B cell (primary cell): ENCODE measurements at regions not wholly inside any gene's neighbourhood (a gene's known extent, or its start where the extent isn't known, plus 50 kb on each side); places are given as distances from the start of the nearest gene placed in this dataset.

ENCODE experiments used
- ATAC-seq: fragments of 200-7000 bp; cut with Tn5 transposase; one replicate; pipeline ENCODE4 v1.10.0; 2021; ENCODE audit warnings: low read depth, mild to moderate bottlenecking, moderate number of reproducible peaks, moderate library complexity
- CTCF ChIA-PET: fragments of 350-600 bp; sonication (Branson Sonifier 250); formaldehyde crosslinking; loops from one replicate; lab custom pipeline; 2021; ENCODE audit warnings: antibody characterized with exemption, inconsistent platforms; lab: Charles Lee
- POLR2A ChIA-PET: fragments of 350-600 bp; sonication (Branson Sonifier 250); formaldehyde crosslinking; loops from one replicate; lab custom pipeline; 2021; ENCODE audit warnings: antibody characterized with exemption; lab: Charles Lee
- DNase-seq: peaks from one replicate; pipeline ENCODE4 v3.0.0; 2013
- H2AFZ ChIP-seq: 2 replicates; pipeline ENCODE4 v1.6.1; 2012; ENCODE audit warnings: mild to moderate bottlenecking, low read depth, low read length; ENCODE audit not compliant: insufficient read depth, poor library complexity, severe bottlenecking
- H3K27ac ChIP-seq, 2 donors: 1 replicate in 1 of 2; 2 replicates in 1 of 2; pipeline ENCODE4 v1.5.1; 2012 to 2013; ENCODE audit warnings: low read length in 2 of 2, mild to moderate bottlenecking in 2 of 2, moderate library complexity in 1 of 2
- H3K27me3 ChIP-seq, 4 experiments: fragments of 200-600 bp in 1 of 4; sonication (generic) in 1 of 4; replicated peaks in 1 of 4; 1 replicate in 2 of 4; 2 replicates in 2 of 4; pipeline versions ENCODE4 v1.6.1 to v1.7.0; 2013 to 2016; ENCODE audit warnings: low read length in 3 of 4, mild to moderate bottlenecking in 2 of 4, mixed read lengths in 1 of 4, moderate library complexity in 1 of 4; ENCODE audit not compliant: insufficient read depth in 4 of 4, control insufficient read depth in 3 of 4; ENCODE audit errors: control extremely low read depth in 1 of 4
- H3K36me3 ChIP-seq, 2 experiments: replicated peaks in 1 of 2; 1 replicate in 1 of 2; 2 replicates in 1 of 2; pipeline versions ENCODE4 v1.6.1 to v1.7.1; 2013; ENCODE audit warnings: low read length in 1 of 2; ENCODE audit not compliant: insufficient read depth in 2 of 2, control insufficient read depth in 1 of 2; ENCODE audit errors: control extremely low read depth in 1 of 2, extremely low read depth in 1 of 2
- H3K4me1 ChIP-seq, 2 donors: fragments of 200-600 bp in 1 of 2; sonication (generic) in 1 of 2; 1 replicate in 1 of 2; 2 replicates in 1 of 2; pipeline versions ENCODE4 v1.5.1 to v1.6.1; 2013 to 2017; ENCODE audit warnings: low read length in 2 of 2; ENCODE audit not compliant: control insufficient read depth in 2 of 2, insufficient read depth in 2 of 2
- H3K4me2 ChIP-seq: replicated peaks from 2 replicates; pipeline ENCODE3; 2012; ENCODE audit warnings: mild to moderate bottlenecking, low read depth, low read length; ENCODE audit not compliant: poor library complexity, severe bottlenecking
- H3K4me3 ChIP-seq, 5 experiments: fragments of 200-600 bp in 1 of 5; sonication (generic) in 1 of 5; 1 replicate in 3 of 5; 2 replicates in 2 of 5; pipeline versions ENCODE4 v1.5.1 to v1.7.0; 2011 to 2016; ENCODE audit warnings: low read length in 4 of 5, mild to moderate bottlenecking in 4 of 5, low read depth in 2 of 5, control low read depth in 1 of 5, moderate library complexity in 1 of 5; ENCODE audit not compliant: insufficient read depth in 1 of 5; ENCODE audit errors: control extremely low read depth in 1 of 5, extremely low read depth in 1 of 5
- H3K79me2 ChIP-seq: fragments of 200-600 bp; sonication (generic); one replicate; pipeline ENCODE4 v1.6.0; 2016; ENCODE audit warnings: low read length; ENCODE audit not compliant: control insufficient read depth, insufficient read depth
- H3K9ac ChIP-seq: fragments of 200-600 bp; sonication (generic); 2 replicates; pipeline ENCODE4 v1.6.1; 2017; ENCODE audit warnings: mild to moderate bottlenecking, low read length, moderate library complexity
- H3K9me3 ChIP-seq, 3 donors: one replicate each; pipeline versions ENCODE4 v1.6.1 to v1.7.1; 2013; ENCODE audit warnings: low read length in 2 of 3; ENCODE audit not compliant: control insufficient read depth in 2 of 3, insufficient read depth in 1 of 3; ENCODE audit errors: control extremely low read depth in 1 of 3
- H4K20me1 ChIP-seq: 2 replicates; pipeline ENCODE4 v1.6.0; 2012; ENCODE audit warnings: mild to moderate bottlenecking, low read length; ENCODE audit not compliant: insufficient read depth, control insufficient read depth, poor library complexity, severe bottlenecking
- H3K27ac Mint-ChIP-seq: one replicate; pipeline ENCODE4 v1.8.0; 2021; ENCODE audit warnings: mixed read lengths
- H3K27me3 Mint-ChIP-seq: one replicate; pipeline ENCODE4 v1.8.0; 2021; ENCODE audit warnings: mixed read lengths
- H3K4me1 Mint-ChIP-seq: one replicate; pipeline ENCODE4 v1.8.0; 2021; ENCODE audit warnings: mixed read lengths
- H3K4me3 Mint-ChIP-seq: one replicate; pipeline ENCODE4 v1.8.0; 2021; ENCODE audit warnings: mixed read lengths
- H3K9me3 Mint-ChIP-seq: one replicate; pipeline ENCODE4 v1.8.0; 2022; ENCODE audit warnings: mixed read lengths; ENCODE audit not compliant: insufficient read depth
- EZH2 ChIP-seq: IDR thresholded peaks from 2 replicates; pipeline ENCODE4 v1.6.1; 2012; ENCODE audit warnings: borderline replicate concordance, low read depth, mild to moderate bottlenecking, moderate library complexity, low read length; ENCODE audit not compliant: insufficient read depth, poor library complexity, severe bottlenecking
- WGBS: methylation state at CpG from one replicate; pipeline ENCODE4 v1.1.5; 2013; ENCODE audit warnings: missing lambda C conversion rate; ENCODE audit not compliant: insufficient coverage; 5-methylcytosine and 5-hydroxymethylcytosine counted together
- intact Hi-C: fragments of 100-400 bp; cut with micrococcal nuclease; formaldehyde crosslinking; loops from one replicate; pipeline ENCODE4 v1.10.0; 2022
- TF ChIP-seq, protein P1 (sequence below): fragments of 200-600 bp; IDR thresholded peaks from one replicate; pipeline ENCODE4 v1.8.0; 2022; ENCODE audit warnings: antibody characterized with exemption, mild to moderate bottlenecking

DNA sequence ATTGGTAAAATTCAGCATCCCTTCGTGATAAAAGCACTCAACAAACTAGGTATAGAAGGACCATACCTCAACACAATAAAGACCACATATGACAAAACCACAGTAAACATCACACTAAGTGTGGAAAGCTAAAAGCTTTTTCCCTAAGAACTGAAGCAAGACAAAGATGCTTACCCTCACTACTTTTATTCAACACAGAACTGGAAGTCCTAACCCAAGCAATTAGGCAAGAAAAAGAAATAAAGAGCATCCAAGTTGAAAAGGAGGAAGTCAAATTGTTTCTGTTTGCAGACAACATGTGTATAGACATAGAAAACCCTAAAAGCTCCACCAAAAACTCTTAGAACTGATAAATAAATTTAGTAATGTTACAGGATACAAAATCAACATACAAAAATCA is 271.7 kb downstream of the RBM43 start:
- H3K4me3 Mint-ChIP-seq: no peak overlapping the region
- intact Hi-C loops: no loop called here
- Histone ChIP-seq H3K27ac (no peak overlapping the region), H3K79me2 (no peaks in the 10 kb centered on the region), H3K9me3 (peaks cover 0 to 14% (median 0%) of the 10 kb centered on the region in 3 donors), H2AFZ (no peak overlapping the region), H3K9ac (no peak overlapping the region), H3K27me3 (no peaks in the 10 kb centered on the region), H3K4me2 (no peak overlapping the region), H3K4me1 (no peaks in the 10 kb centered on the region), H4K20me1 (no peaks in the 10 kb centered on the region), H3K36me3 (no peaks in the 10 kb centered on the region), H3K4me3 (no peak overlapping the region)
- ChIA-PET CTCF (no interaction called here), POLR2A (no interaction called here)
- H3K9me3 Mint-ChIP-seq: peaks cover 3% of the 10 kb centered on the region
- no peak overlapping the region for H3K27ac Mint-ChIP-seq
- TF ChIP-seq, protein P1, sequence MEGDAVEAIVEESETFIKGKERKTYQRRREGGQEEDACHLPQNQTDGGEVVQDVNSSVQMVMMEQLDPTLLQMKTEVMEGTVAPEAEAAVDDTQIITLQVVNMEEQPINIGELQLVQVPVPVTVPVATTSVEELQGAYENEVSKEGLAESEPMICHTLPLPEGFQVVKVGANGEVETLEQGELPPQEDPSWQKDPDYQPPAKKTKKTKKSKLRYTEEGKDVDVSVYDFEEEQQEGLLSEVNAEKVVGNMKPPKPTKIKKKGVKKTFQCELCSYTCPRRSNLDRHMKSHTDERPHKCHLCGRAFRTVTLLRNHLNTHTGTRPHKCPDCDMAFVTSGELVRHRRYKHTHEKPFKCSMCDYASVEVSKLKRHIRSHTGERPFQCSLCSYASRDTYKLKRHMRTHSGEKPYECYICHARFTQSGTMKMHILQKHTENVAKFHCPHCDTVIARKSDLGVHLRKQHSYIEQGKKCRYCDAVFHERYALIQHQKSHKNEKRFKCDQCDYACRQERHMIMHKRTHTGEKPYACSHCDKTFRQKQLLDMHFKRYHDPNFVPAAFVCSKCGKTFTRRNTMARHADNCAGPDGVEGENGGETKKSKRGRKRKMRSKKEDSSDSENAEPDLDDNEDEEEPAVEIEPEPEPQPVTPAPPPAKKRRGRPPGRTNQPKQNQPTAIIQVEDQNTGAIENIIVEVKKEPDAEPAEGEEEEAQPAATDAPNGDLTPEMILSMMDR: no peak
- TF ChIP-seq EZH2: no peak
- DNase-seq (no peak), ATAC-seq (no peak)
- H3K27me3 Mint-ChIP-seq: no peaks in the 10 kb centered on the region
- WGBS: no CpG with 5 or more reads among the region's 1 CpG
- H3K4me1 Mint-ChIP-seq: no peaks in the 10 kb centered on the region

GRCh38 chr2:150985741-150986140 is 275.9 kb downstream of the RBM43 start:
- DNase-seq (no peak), ATAC-seq (no peak)
- TF ChIP-seq EZH2: no peak
- TF ChIP-seq, protein P1: no peak
- POLR2A ChIA-PET: no interaction called here
- H3K9ac ChIP-seq: no peak overlapping the region
- no peak overlapping the region for H3K27ac ChIP-seq
- no peaks in the 10 kb centered on the region for H4K20me1 ChIP-seq
- H3K4me3 ChIP-seq: no peak overlapping the region
- no peak overlapping the region for H3K4me2 ChIP-seq
- no peaks in the 10 kb centered on the region for H3K27me3 ChIP-seq
- H3K27ac Mint-ChIP-seq: no peak overlapping the region
- H3K9me3 ChIP-seq: peaks cover 0 to 14% (median 0%) of the 10 kb centered on the region in 3 donors
- intact Hi-C loops: no loop called here
- no peak overlapping the region for H2AFZ ChIP-seq
- no peaks in the 10 kb centered on the region for H3K27me3 Mint-ChIP-seq
- no peaks in the 10 kb centered on the region for H3K4me1 ChIP-seq
- H3K4me3 Mint-ChIP-seq: no peak overlapping the region
- no peaks in the 10 kb centered on the region for H3K4me1 Mint-ChIP-seq
- H3K36me3 ChIP-seq: no peaks in the 10 kb centered on the region
- H3K79me2 ChIP-seq: no peaks in the 10 kb centered on the region
- H3K9me3 Mint-ChIP-seq: no peaks in the 10 kb centered on the region
- CTCF ChIA-PET: no interaction called here
